OCI-LY7 (cell line): ENCODE measurements at regions not wholly inside any gene's neighbourhood (a gene's known extent, or its start where the extent isn't known, plus 50 kb on each side); places are given as distances from the start of the nearest gene placed in this dataset.

ENCODE experiments used
- BruUV-seq: library from RNA; stranded (reverse); fragments of 400-500 nt; replicated peaks from 2 replicates; lab custom pipeline; 2021; lab: Mats Ljungman, UMichigan
- CTCF ChIA-PET: fragments of 300-600 bp; sonication (Branson Sonifier 250); formaldehyde crosslinking; loops from one replicate; lab custom pipeline; 2022; ENCODE audit warnings: antibody characterized with exemption; ENCODE audit not compliant: unreplicated experiment; lab: Charles Lee
- POLR2A ChIA-PET: fragments of 300-600 bp; sonication (Branson Sonifier 250); formaldehyde crosslinking; loops from one replicate; lab custom pipeline; 2022; ENCODE audit warnings: antibody characterized with exemption; lab: Charles Lee
- DNase-seq: peaks from one replicate; pipeline ENCODE4 v3.0.0-alpha.2; 2015; ENCODE audit warnings: low spot score
- H2AFZ ChIP-seq: fragments of 200-600 bp; sonication (generic), shearing (Covaris generic); 2 replicates; pipeline ENCODE4 v1.6.1; 2014; ENCODE audit warnings: mild to moderate bottlenecking, antibody characterized with exemption, low read length, moderate library complexity
- H3K27ac ChIP-seq: fragments of 200-600 bp; sonication (generic); 2 replicates; pipeline ENCODE4 v1.5.1; 2014; ENCODE audit warnings: mixed run types, low read depth, mild to moderate bottlenecking, moderate library complexity, low read length, inconsistent platforms; ENCODE audit not compliant: poor library complexity, severe bottlenecking
- H3K36me3 ChIP-seq: fragments of 200-600 bp; sonication (generic); 2 replicates; pipeline ENCODE4 v1.6.1; 2014; ENCODE audit warnings: mild to moderate bottlenecking, antibody characterized with exemption, low read length, moderate library complexity, mixed read lengths; ENCODE audit not compliant: insufficient read depth
- H3K4me1 ChIP-seq: fragments of 200-600 bp; sonication (generic); 2 replicates; pipeline ENCODE4 v1.5.1; 2014; ENCODE audit warnings: mild to moderate bottlenecking, low read length; ENCODE audit not compliant: insufficient read depth, poor library complexity, severe bottlenecking
- H3K4me2 ChIP-seq: fragments of 200-600 bp; sonication (generic); 2 replicates; pipeline ENCODE4 v1.6.1; 2014; ENCODE audit warnings: mild to moderate bottlenecking, low read length
- H3K4me3 ChIP-seq: fragments of 200-600 bp; sonication (generic); 2 replicates; pipeline ENCODE4 v1.5.1; 2014; ENCODE audit warnings: mild to moderate bottlenecking, low read depth, low read length; ENCODE audit not compliant: poor library complexity, severe bottlenecking
- H3K79me2 ChIP-seq: fragments of 200-600 bp; sonication (generic); 2 replicates; pipeline ENCODE4 v1.6.1; 2016; ENCODE audit warnings: low read depth, mild to moderate bottlenecking, low read length, moderate library complexity, mixed read lengths; ENCODE audit not compliant: insufficient read depth
- H3K9me2 ChIP-seq: fragments of 200-600 bp; sonication (generic); 2 replicates; pipeline ENCODE4 v1.6.1; 2016; ENCODE audit warnings: mild to moderate bottlenecking, low read length, mixed read lengths; ENCODE audit not compliant: insufficient read depth
- H3K9me3 ChIP-seq: fragments of 200-600 bp; sonication (generic); 2 replicates; pipeline ENCODE4 v1.6.1; 2014; ENCODE audit warnings: mild to moderate bottlenecking, mixed run types, low read length, mixed read lengths
- H4K20me1 ChIP-seq: fragments of 200-600 bp; sonication (generic); 2 replicates; pipeline ENCODE4 v1.6.1; 2014; ENCODE audit warnings: mild to moderate bottlenecking, antibody characterized with exemption, low read length, moderate library complexity, mixed read lengths; ENCODE audit not compliant: insufficient read depth
- EZH2phosphoT487 ChIP-seq: fragments of 200-600 bp; sonication (generic); IDR thresholded peaks from 2 replicates; pipeline ENCODE4 v1.6.1; 2018; ENCODE audit warnings: low read depth, borderline replicate concordance, mild to moderate bottlenecking, mixed run types, antibody characterized with exemption, low read length, moderate library complexity, mixed read lengths
- intact Hi-C: fragments of 100-400 bp; cut with micrococcal nuclease; formaldehyde crosslinking; loops from one replicate; pipeline ENCODE4 v1.10.0; 2022; ENCODE audit not compliant: unreplicated experiment
- TF ChIP-seq, protein P1 (sequence below): fragments of 200-600 bp; sonication (generic); conservative IDR thresholded peaks from 2 replicates; pipeline ENCODE4 v1.5.1; 2014; ENCODE audit warnings: mild to moderate bottlenecking, antibody characterized with exemption, low read length, moderate library complexity, mixed read lengths

DNA sequence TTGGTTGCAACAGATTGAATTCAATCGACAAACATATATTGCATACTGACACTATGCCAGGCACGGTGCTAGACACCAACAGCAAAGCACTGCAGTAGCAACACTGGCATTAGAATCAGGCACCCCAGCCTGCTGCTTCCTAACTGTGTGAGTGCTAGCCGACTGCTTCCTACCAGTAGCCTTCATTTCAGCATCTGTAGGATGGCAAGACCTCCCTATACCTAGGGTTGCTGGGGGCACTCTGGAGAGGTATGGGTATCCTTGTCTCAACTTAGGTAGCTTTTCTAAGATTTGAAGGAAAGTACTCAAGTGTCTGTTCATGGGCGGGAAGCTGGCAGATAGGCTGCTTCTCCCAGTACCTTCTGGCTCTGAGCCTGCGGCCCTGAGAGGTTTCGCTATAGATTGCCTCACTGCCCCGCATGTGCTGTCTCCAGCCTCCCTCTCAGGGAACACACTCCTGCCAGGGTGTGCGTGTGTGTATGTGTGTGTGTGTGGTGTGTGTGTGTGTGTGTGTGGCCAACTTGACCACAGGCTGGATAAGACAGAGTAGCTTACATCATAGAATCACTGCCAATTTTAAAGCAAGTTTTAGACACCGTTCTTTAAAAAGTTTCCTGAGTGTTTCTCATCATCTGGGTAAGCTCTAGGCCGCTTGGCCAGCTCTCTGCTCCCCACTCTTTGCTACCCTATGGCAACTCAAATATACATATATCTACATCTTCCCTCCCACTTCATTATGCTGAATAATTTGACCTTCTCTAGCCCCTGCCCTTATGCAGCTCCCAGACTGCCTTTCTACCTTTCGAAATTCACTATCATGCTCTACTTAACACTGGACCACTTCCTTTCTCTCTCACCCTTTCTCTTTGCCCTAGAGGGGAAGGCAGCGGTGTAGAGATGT lies 97.0 kb upstream of the PJA1 start:
- H3K9me3 ChIP-seq: no peaks in the 10 kb centered on the region
- POLR2A ChIA-PET: no interaction called here
- no peak overlapping the region for H3K4me3 ChIP-seq
- H3K79me2 ChIP-seq: no peaks in the 10 kb centered on the region
- no peaks in the 10 kb centered on the region for H3K36me3 ChIP-seq
- DNase-seq: no peak
- CTCF ChIA-PET: no interaction called here
- no peaks in the 10 kb centered on the region for H3K4me1 ChIP-seq
- no peak overlapping the region for H3K27ac ChIP-seq
- no TSS peak for BruUV-seq
- intact Hi-C loops: no loop called here
- no peak for TF ChIP-seq EZH2phosphoT487
- TF ChIP-seq, protein P1, sequence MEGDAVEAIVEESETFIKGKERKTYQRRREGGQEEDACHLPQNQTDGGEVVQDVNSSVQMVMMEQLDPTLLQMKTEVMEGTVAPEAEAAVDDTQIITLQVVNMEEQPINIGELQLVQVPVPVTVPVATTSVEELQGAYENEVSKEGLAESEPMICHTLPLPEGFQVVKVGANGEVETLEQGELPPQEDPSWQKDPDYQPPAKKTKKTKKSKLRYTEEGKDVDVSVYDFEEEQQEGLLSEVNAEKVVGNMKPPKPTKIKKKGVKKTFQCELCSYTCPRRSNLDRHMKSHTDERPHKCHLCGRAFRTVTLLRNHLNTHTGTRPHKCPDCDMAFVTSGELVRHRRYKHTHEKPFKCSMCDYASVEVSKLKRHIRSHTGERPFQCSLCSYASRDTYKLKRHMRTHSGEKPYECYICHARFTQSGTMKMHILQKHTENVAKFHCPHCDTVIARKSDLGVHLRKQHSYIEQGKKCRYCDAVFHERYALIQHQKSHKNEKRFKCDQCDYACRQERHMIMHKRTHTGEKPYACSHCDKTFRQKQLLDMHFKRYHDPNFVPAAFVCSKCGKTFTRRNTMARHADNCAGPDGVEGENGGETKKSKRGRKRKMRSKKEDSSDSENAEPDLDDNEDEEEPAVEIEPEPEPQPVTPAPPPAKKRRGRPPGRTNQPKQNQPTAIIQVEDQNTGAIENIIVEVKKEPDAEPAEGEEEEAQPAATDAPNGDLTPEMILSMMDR: no peak
- no peak overlapping the region for H2AFZ ChIP-seq
- no peaks in the 10 kb centered on the region for H4K20me1 ChIP-seq
- no peak overlapping the region for H3K4me2 ChIP-seq
- H3K9me2 ChIP-seq: no peaks in the 10 kb centered on the region

DNA sequence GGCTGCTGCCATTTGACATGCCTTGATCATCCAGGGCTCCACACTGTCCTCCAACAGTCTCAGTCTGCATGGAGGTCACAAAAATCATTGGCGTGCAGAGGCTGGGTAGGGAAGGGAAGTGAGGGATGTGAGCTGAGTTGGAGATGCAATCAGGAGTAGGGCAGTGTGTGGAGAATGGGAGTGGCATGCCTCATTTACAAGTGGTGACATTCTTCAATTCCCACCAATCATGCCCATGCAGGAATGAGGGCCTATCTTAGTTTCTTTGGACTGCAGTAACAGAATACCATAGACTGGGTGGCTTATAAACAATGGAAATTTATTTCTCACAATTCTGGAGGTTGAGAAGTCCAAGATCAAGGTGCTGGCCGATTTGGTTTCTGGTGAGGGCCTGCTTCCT lies 94.9 kb upstream of the PJA1 start:
- no peak for DNase-seq
- intact Hi-C loops: no loop called here

More for the DNA sequence above, 94.9 kb upstream of the PJA1 start:
- no TSS peak for BruUV-seq
- no peak overlapping the region for H2AFZ ChIP-seq
- H3K9me3 ChIP-seq: no peaks in the 10 kb centered on the region
- no peak for TF ChIP-seq EZH2phosphoT487
- TF ChIP-seq, protein P1: no peak
- no peaks in the 10 kb centered on the region for H3K79me2 ChIP-seq
- no peaks in the 10 kb centered on the region for H3K9me2 ChIP-seq
- no peaks in the 10 kb centered on the region for H3K4me1 ChIP-seq
- CTCF ChIA-PET: no interaction called here
- H3K27ac ChIP-seq: no peak overlapping the region
- H4K20me1 ChIP-seq: no peaks in the 10 kb centered on the region
- H3K4me2 ChIP-seq: no peak overlapping the region
- POLR2A ChIA-PET: no interaction called here
- H3K36me3 ChIP-seq: no peaks in the 10 kb centered on the region
- no peak overlapping the region for H3K4me3 ChIP-seq
